NB4 (cell line): ENCODE measurements at regions not wholly inside any gene's neighbourhood (a gene's known extent, or its start where the extent isn't known, plus 50 kb on each side); places are given as distances from the start of the nearest gene placed in this dataset.

ENCODE experiments used
- DNase-seq: peaks from one replicate; pipeline ENCODE4 v3.0.0; 2010; ENCODE audit warnings: low read depth
- H3K4me3 ChIP-seq: one replicate; pipeline ENCODE4 v1.5.1; 2011; ENCODE audit warnings: mild to moderate bottlenecking, low read depth, low read length, moderate library complexity
- MYC ChIP-seq: IDR thresholded peaks from 2 replicates; pipeline ENCODE4 v1.6.1; 2011; ENCODE audit warnings: low read depth, low read length
- POLR2A ChIP-seq: IDR thresholded peaks from 2 replicates; pipeline ENCODE4 v1.6.1; 2011; ENCODE audit warnings: mild to moderate bottlenecking; ENCODE audit not compliant: insufficient read length; ENCODE audit errors: extremely low read depth
- TF ChIP-seq, protein P1 (sequence below): IDR thresholded peaks from one replicate; pipeline ENCODE4 v1.5.1; 2012; ENCODE audit warnings: low read depth, low read length
- TF ChIP-seq, protein P2 (sequence below): IDR thresholded peaks from 2 replicates; pipeline ENCODE4 v1.6.1; 2011; ENCODE audit warnings: low read depth, low read length

DNA sequence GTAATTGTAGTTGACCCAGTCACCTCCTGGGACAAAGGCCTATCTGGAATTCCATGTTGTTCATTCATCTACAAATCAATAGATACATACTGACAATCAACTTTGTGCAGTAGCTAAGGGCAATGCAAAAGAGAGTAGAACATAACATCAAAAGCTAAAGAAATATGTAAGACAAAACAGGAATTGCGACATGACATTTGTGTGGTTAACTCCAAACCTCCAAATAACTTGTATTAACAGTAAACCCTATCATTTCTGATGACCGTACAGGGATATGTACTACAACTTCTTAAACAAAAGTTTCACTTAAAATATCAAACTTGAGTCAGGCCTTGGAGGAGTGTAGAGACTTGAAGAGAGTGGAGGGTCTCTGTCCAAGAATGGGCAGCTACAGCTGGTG is 317.6 kb downstream of the SPATA17 start:
- H3K4me3 ChIP-seq, result no peak overlapping the region
- TF ChIP-seq, protein P1, sequence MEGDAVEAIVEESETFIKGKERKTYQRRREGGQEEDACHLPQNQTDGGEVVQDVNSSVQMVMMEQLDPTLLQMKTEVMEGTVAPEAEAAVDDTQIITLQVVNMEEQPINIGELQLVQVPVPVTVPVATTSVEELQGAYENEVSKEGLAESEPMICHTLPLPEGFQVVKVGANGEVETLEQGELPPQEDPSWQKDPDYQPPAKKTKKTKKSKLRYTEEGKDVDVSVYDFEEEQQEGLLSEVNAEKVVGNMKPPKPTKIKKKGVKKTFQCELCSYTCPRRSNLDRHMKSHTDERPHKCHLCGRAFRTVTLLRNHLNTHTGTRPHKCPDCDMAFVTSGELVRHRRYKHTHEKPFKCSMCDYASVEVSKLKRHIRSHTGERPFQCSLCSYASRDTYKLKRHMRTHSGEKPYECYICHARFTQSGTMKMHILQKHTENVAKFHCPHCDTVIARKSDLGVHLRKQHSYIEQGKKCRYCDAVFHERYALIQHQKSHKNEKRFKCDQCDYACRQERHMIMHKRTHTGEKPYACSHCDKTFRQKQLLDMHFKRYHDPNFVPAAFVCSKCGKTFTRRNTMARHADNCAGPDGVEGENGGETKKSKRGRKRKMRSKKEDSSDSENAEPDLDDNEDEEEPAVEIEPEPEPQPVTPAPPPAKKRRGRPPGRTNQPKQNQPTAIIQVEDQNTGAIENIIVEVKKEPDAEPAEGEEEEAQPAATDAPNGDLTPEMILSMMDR, result no peak
- TF ChIP-seq MYC (no peak), POLR2A (no peak)
- TF ChIP-seq, protein P2, sequence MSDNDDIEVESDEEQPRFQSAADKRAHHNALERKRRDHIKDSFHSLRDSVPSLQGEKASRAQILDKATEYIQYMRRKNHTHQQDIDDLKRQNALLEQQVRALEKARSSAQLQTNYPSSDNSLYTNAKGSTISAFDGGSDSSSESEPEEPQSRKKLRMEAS, result no peak
- no peak for DNase-seq

DNA sequence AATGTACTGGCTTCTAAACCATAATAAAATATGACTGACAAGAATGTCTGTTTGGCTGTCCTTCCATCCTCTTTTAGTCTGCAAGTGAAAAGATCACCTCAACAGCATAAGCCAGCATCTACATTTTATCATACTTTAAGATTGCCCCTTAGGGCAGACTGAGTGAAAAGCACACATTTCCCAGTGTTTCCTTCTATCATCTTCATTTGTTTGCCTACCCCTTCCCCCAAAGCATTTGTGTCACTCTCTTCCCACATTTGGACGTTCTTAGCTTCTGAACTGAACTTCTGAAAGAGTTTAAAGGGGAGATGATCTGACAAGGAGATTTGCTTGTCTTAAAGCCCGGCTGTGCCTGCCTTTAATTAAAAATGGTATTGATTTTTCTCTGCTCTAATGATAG is 322.2 kb downstream of the SPATA17 start:
- no peak for TF ChIP-seq MYC
- TF ChIP-seq, protein P2, result no peak
- no peak for TF ChIP-seq POLR2A
- TF ChIP-seq, protein P1, result no peak
- H3K4me3 ChIP-seq, result no peak overlapping the region
- no peak for DNase-seq

DNA sequence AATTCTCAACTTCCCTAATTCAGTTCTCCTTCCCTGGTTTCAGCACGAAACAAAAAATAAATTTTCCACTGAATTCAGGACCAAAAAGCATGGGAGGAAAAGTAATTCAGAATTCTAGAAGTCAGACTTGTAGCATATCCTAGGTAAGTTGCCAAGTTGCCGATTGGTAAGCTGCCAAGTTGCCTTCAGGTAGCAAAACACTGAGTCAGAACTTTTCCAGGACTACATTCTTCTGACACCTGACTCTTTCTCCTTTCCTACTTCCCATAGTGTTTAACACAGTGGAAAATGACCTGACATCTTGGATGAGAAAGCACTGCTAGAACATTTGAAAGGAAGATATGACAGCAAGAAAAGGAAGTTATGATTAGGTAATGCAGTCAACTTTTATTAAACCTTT is 322.8 kb downstream of the SPATA17 start:
- TF ChIP-seq, protein P2, result no peak
- TF ChIP-seq POLR2A (no peak), MYC (no peak)
- TF ChIP-seq, protein P1, result no peak
- no peak for DNase-seq
- no peak overlapping the region for H3K4me3 ChIP-seq

DNA sequence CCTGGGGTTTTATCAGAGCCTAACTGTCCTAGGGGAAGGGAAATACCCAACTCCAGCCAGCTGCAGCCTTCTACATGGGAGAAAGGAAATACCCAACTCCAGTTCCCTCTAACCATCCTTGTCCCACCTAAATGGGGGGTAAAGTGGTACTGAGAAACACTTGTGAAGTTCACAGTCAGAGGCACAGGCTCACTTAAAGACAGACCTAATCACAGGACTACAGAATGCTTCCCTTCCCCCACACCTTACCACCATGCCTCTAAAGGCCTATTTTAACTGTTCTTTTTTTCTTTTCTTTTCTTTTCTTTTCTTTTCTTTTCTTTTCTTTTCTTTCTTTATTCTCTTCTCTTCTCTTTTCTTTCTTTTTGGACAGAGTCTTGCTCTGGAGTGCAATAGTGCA is 324.6 kb downstream of the SPATA17 start:
- no peak overlapping the region for H3K4me3 ChIP-seq
- TF ChIP-seq POLR2A (no peak), MYC (no peak)
- TF ChIP-seq, protein P1, result no peak
- TF ChIP-seq, protein P2, result no peak
- no peak for DNase-seq

DNA sequence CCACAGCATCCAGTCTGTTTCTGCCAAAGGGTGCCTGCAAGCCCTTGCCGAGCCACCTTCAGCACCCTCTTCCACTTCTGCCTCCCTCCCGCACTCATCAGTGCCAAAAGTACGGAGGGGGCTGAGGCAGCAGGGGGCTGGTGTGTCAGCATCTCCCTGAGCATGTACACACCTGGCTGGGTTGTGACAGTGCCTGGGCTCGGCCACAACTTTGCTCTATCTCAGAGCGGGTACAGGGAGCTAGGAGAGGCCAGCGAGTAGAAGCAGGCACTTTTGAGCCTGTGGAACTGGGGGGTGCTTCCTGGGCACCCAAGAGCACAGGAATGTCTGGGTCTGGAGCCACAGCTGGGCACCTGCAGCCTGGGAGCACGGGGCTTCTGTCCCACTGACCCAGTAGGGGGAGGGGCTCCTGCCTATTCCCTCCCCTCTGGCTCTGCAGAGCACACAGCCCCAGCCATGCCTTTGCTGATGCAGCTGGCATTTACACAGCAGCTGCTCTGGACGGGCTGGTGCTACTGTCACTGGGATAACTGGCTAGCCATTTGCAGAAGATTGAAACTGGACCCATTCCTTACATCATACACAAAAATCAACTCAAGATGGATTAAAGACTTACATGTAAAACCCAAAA is 319.8 kb upstream of the RRP15 start:
- no peak overlapping the region for H3K4me3 ChIP-seq
- TF ChIP-seq POLR2A (no peak), MYC (no peak)
- TF ChIP-seq, protein P1, result no peak
- TF ChIP-seq, protein P2, result no peak
- DNase-seq, result no peak
